Activated naive CD8-positive, alpha-beta T cell treated with anti-CD3 and anti-CD28 coated beads, Interleukin-2, amount 50 U/mL, for 24 hours (primary cell): ENCODE measurements at regions not wholly inside any gene's neighbourhood (a gene's known extent, or its start where the extent isn't known, plus 50 kb on each side); places are given as distances from the start of the nearest gene placed in this dataset.

ENCODE experiments used
- ATAC-seq: fragments of 150-1000 bp; cut with Tn5 transposase; one replicate; pipeline ENCODE4 v1.10.0; 2021
- DNase-seq: peaks from one replicate; pipeline ENCODE4 v3.0.0; 2021
- H3K27ac Mint-ChIP-seq: one replicate; pipeline ENCODE4 v1.8.0; 2021; ENCODE audit warnings: mild to moderate bottlenecking, mixed read lengths
- H3K27me3 Mint-ChIP-seq: one replicate; pipeline ENCODE4 v1.8.0; 2021; ENCODE audit warnings: mixed read lengths
- H3K36me3 Mint-ChIP-seq: one replicate; pipeline ENCODE4 v1.8.0; 2021; ENCODE audit warnings: low read depth, mixed read lengths
- H3K4me1 Mint-ChIP-seq: one replicate; pipeline ENCODE4 v1.8.0; 2021; ENCODE audit warnings: mixed read lengths
- H3K4me3 Mint-ChIP-seq: one replicate; pipeline ENCODE4 v1.8.0; 2021; ENCODE audit warnings: mild to moderate bottlenecking, moderate library complexity, mixed read lengths
- H3K9me3 Mint-ChIP-seq: one replicate; pipeline ENCODE4 v1.8.0; 2021; ENCODE audit warnings: mixed read lengths

DNA sequence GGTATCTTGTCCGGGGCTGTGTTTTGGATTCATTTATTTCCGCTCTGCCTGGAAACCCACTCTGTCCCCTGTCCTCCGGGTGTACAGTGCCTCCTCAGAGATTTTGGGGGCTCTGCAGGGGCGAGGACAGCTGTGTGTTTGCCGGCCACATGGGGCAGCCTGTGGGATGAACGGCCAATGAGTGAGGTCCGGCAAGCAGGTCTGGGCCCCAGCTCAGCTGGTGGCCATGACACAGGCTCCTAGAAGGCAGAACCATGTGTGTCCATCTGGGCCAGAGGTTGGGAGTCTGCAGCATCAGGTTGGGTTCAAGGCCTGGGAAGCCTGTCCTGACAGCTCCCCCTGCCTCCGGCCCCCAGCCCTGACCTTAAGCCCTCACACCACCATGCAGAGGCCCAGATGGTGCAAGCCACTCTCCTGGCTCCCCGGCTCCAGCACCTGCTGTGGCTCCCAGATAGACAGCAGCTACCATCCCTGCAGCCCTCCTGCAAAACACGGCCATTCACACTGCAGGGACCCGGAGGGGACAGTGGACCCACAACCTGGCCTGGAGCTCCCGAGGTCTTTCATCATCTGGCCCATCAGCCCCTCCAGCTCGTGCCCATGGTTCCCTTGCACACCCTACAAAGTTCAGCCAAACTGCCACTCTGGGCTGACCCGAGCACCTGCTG, 220.1 kb upstream of the C14orf180 start:
- H3K9me3 Mint-ChIP-seq: no peaks in the 10 kb centered on the region
- no peak overlapping the region for H3K4me3 Mint-ChIP-seq
- ATAC-seq: no peak
- H3K36me3 Mint-ChIP-seq: no peaks in the 10 kb centered on the region
- H3K27ac Mint-ChIP-seq: no peak overlapping the region
- no peaks in the 10 kb centered on the region for H3K27me3 Mint-ChIP-seq
- DNase-seq: no peak
- no peaks in the 10 kb centered on the region for H3K4me1 Mint-ChIP-seq

DNA sequence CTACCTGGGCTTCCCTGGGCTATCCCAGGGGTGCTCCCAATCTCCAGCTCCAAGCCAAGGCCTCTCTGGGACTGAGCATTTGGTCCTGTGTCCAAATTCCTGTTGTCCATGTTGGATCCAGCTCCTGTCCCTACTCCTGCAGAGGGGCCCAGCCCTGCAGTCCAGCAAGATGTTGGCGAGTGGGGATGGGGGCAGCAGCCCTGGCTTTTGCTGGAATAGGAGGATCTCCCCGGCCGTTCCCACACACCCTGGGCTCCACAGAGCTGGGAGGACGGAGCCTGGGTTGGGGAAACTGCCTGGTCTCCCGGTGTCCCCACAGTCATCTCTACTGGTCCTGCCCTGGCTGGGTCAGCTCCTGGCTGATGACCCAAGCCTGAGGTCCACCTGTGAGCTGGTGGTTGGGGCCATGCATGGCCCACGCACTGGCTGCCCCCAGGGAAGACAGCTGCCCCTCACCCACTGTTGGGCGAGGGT, 219.6 kb upstream of the C14orf180 start:
- no peaks in the 10 kb centered on the region for H3K36me3 Mint-ChIP-seq
- H3K9me3 Mint-ChIP-seq: no peaks in the 10 kb centered on the region
- no peak overlapping the region for H3K27ac Mint-ChIP-seq
- ATAC-seq: no peak
- H3K27me3 Mint-ChIP-seq: no peaks in the 10 kb centered on the region
- H3K4me1 Mint-ChIP-seq: no peaks in the 10 kb centered on the region
- no peak for DNase-seq
- H3K4me3 Mint-ChIP-seq: no peak overlapping the region

DNA sequence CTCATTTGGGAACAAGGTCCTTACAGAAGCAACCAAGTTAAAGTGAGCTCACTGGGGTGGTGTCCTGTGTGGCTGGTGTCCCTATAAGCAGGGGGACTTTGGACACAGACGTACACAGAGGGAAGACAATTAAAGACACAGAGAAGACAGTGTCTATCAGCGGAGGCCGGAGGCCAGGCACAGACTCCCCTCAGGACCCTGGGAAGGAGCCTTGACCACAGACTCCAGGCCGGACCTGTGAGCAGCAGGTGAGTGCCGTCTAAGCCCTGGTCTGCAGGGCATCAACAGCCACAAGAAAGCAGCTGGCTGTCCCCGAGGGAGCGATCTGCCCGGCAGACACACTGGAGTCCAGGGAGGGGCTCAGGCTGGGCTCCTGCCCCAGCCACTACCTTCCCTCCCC, 219.1 kb upstream of the C14orf180 start:
- H3K27ac Mint-ChIP-seq: no peak overlapping the region
- H3K27me3 Mint-ChIP-seq: no peaks in the 10 kb centered on the region
- no peaks in the 10 kb centered on the region for H3K4me1 Mint-ChIP-seq
- no peak for ATAC-seq
- H3K4me3 Mint-ChIP-seq: no peak overlapping the region
- no peaks in the 10 kb centered on the region for H3K9me3 Mint-ChIP-seq
- no peak for DNase-seq
- H3K36me3 Mint-ChIP-seq: no peaks in the 10 kb centered on the region

DNA sequence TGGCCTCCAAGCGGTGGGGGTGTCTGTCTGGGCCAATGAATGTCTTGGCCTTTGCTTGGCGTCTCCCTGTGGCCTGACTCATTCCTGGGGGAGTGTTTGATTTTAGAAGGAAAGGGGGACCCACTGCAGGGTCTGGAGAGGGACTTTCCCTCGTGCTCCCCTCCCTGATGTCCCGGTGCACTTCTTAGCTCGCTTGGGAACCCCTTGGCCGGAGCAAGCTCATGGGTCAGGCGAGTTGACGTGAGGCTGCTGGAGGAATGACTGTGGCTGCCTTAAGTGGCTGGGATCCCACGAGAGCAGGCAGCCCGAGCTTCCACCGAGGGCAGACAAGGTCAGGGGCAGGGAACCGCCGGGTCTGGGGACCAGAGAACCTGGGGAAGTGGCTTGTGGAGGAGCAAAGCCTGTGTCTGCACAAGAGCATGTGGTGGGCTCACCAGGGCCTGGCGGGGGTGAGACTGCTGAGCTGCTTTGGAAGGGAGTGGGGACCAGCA, 218.4 kb upstream of the C14orf180 start:
- no peaks in the 10 kb centered on the region for H3K36me3 Mint-ChIP-seq
- H3K4me1 Mint-ChIP-seq: no peaks in the 10 kb centered on the region
- ATAC-seq (no peak), DNase-seq (no peak)
- H3K27me3 Mint-ChIP-seq: no peaks in the 10 kb centered on the region
- no peak overlapping the region for H3K4me3 Mint-ChIP-seq
- H3K9me3 Mint-ChIP-seq: no peaks in the 10 kb centered on the region
- no peak overlapping the region for H3K27ac Mint-ChIP-seq

DNA sequence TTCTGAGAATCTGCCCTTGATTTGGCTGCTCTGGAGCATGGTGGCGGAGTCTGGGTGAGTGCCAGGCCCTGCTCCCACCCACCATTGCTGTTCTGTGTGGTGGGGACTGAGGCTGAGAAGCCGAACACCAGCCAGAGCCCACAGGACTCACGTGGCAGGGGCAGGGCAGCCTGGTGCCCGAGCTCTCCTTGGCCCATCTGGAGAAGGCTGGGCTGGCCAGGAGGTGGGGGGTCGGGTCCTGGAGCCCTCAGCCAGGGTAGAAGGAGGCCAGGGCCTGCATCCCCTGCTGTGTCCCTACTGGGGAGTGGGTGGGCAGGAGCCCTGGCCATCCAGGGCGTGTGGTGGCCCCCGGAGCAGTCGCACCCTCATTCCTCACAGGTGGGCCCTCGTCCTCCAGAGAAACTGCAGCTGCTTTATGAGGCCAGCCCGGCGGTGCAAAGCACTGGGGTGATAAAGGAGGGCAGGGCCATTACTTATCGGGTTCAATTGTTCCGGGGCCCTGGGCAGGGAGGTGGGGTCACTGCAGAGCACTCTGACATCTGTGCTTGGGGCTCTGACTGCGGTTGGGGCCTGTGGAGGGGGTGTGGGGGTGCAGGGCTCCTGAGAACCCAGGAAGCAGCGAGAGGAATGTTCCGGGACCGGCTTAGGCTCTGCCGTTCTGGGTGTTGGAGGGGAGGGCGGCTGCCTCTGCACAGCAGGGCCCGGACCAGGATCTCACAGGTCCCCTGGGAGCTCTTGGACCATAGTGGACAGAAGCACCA, 217.5 kb upstream of the C14orf180 start:
- no peaks in the 10 kb centered on the region for H3K4me1 Mint-ChIP-seq
- H3K9me3 Mint-ChIP-seq: peaks cover 4% of the 10 kb centered on the region
- H3K27ac Mint-ChIP-seq: no peak overlapping the region
- DNase-seq: no peak
- no peak overlapping the region for H3K4me3 Mint-ChIP-seq
- H3K27me3 Mint-ChIP-seq: no peaks in the 10 kb centered on the region
- ATAC-seq: no peak
- no peaks in the 10 kb centered on the region for H3K36me3 Mint-ChIP-seq

DNA sequence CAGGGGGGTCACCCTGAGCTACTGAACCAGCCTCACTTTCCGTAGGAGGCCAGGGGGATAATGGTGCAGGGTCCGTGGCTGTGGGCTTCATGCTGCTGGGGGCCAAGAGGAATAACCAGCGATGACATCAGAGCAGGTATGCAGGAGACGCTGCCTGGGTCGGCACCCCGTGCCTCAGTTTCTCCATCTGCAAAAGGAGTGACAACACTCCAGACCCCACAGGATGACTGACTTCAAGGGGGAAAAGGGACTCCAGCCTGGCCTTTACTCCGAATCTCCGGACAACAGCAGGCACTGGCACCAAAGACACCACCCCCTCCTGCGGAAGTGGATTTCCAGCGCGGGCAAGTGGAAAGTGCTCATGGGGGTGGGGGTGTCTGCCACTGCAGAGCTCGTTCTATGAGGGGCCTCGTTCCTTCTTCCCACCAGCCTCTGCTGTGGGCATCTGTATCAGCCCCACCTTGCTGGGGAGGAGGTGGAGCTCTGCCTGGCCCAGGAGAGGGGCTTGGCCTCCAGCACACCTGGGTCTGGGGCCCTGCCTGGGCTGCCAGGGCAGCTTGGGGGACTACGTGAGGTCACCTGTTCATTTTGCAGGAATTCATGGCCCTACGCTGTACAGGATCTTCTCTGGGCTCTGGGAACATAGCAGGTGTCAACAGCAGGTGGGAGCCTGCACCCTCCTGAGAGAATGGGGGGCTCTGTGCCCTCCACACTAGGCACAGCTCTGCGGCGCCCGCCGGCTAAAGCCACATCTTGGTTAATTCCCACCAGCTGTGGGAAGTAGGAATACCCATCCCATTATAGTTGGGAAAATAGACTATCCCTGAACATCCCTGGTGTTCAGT, 216.6 kb upstream of the C14orf180 start:
- ATAC-seq (no peak), DNase-seq (no peak)
- Mint-ChIP-seq H3K9me3 (peaks cover 4% of the 10 kb centered on the region), H3K27me3 (no peaks in the 10 kb centered on the region), H3K36me3 (no peaks in the 10 kb centered on the region), H3K4me3 (no peak overlapping the region), H3K4me1 (no peaks in the 10 kb centered on the region), H3K27ac (no peak overlapping the region)

DNA sequence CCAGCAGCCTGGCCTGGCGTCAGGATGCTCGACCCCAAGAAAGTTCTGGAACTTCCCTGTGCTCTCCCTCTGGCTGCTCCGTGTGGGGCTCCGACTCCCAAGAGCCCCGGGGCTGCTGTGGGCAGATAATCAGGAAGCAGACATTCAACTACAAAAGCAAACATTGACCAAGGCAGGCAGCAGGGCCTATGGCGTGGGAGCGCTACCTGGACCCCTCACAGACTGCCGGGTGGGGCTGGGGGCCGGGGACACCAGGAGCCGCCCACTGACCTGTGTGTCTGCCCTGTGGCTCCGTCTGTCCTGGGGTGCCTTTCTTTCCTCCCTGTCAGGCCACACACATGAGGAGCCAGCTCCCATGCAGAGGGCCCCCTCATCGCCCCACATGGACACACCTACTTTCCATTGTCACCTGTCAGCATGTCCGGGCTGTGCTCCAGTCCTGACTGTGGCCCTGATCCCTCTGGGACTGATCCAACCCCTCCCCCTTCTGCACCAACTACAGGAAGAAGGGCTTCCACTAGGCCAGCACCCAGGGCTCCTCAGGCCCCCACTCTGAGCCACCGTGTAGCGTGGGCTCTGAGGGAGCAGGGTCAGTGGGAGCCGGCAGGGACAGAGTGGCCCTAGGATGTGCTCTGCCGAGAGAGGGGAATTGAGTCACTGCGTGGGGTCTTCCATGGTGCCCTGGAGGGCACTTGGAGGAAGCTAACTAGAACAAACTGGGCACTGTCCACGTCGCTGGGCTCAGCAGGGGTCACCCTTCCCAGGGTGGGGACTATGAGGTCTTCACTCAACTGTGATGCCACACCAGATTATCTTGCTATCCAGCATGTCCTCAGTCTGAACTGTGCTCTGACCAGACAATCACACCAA, 215.4 kb upstream of the C14orf180 start:
- H3K27me3 Mint-ChIP-seq: no peaks in the 10 kb centered on the region
- no peaks in the 10 kb centered on the region for H3K36me3 Mint-ChIP-seq
- ATAC-seq (no peak), DNase-seq (no peak)
- H3K27ac Mint-ChIP-seq: no peak overlapping the region
- no peaks in the 10 kb centered on the region for H3K4me1 Mint-ChIP-seq
- no peak overlapping the region for H3K4me3 Mint-ChIP-seq
- H3K9me3 Mint-ChIP-seq: peaks cover 4% of the 10 kb centered on the region

DNA sequence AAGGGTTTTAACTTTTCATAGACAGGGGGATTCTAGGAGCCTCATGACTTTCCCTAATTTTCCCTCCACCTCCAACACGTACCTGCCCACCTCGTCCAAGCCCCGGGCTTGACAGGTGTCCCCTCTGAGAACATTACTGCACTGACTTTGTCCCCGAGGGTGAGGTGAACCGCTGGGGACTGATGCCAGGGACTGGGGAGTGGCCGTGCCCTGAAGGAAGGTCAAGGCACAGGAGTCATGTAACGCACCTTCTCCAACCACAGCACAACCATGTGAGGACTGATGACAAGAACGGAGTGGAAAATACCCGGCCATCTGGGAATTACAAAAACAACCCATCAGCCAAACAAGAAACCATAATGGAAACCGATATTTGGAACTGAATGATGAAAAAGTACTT, 214.7 kb upstream of the C14orf180 start:
- H3K9me3 Mint-ChIP-seq: peaks cover 4% of the 10 kb centered on the region
- no peak overlapping the region for H3K27ac Mint-ChIP-seq
- no peaks in the 10 kb centered on the region for H3K4me1 Mint-ChIP-seq
- DNase-seq: no peak
- H3K27me3 Mint-ChIP-seq: no peaks in the 10 kb centered on the region
- no peak overlapping the region for H3K4me3 Mint-ChIP-seq
- H3K36me3 Mint-ChIP-seq: no peaks in the 10 kb centered on the region
- ATAC-seq: no peak

DNA sequence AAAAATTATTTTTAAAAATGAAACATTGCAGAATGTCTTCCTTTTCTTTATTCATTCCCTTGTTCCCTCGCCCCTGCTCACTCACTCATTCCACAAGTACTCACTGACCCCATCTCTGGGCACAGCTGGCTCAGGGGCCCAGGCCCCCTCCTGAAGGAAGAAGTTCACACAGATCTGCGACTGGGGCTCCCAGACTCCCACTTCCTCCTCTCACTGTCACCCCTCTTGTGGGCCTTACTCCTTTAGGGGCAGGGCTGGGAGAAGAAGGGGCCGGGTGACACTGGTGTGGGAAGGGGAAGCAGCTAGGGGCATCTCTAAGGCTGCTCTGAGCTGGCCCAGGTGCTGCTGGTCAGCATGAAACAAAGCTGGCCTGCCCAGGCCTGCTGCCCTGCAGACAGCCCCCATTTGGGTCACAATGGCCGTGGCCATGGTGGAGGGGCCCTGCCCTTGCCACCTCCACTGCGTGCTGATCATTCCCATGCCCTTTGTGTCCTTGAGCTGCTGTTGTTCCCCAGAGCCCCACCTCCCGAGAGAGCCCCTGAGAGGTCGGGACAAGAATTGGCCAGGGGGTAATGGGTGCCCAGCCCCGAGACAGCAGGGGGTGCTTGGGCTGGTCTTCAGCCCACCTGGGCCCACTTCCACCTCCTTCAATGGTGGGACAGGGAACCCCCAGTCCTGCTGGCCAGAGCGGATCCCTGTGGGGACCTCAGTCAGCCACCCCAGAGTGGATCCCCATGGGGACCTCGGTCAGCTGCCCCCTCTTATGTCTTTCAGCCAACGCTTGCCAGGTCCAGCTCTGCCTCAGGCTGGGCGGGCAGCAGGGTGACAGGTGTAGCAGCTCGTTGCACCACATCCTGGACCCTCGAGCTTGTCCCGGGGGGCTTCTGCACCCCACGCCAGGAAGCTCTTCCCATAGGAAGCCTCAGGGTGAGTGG, 212.4 kb upstream of the C14orf180 start:
- no peak for DNase-seq
- Mint-ChIP-seq H3K4me3 (no peak overlapping the region), H3K36me3 (no peaks in the 10 kb centered on the region)

DNA sequence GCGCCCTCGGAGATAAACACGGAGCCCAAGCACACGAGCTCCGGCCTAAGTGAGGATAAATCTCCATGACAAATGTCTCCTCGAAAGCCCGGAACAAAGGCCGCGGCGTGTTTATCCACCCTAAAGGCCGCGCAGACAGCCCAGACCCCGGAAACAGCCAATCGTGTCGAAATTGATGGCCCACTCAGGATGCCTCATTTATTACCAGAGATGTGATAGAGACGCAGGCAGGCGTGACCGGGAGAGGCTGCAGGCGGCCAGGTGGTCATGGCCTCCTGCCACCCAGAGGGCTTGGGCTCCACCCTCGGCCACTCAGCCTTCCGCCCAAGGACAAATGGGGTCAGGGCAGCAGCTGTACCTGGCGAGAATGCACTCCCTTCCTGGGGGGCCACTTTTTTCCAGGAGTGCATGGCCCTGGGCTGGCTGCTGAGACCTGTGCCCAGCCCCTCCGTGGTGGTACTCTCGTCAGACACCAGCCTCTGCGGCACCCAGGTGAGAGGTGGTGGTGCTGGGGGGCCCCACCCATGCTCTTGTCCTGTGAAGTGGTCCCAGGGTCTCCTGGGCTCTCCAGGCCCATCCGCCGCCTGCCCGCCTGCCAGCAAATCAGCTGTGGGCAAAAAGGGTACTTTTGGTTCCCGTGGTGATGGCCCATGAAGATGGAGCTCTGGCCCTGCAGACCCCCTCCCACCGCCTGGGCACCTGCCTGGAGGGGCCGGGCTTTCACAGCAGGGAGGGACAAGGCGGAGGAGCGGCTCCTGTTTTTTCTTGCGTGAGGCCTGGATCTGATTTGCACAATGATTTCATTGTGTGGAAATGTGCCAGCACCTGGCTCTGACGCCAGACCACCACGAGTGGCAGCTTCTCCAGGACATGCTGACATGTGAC, 211.5 kb upstream of the C14orf180 start:
- Mint-ChIP-seq H3K4me3 (no peak overlapping the region), H3K27me3 (no peaks in the 10 kb centered on the region), H3K4me1 (no peaks in the 10 kb centered on the region), H3K27ac (no peak overlapping the region), H3K9me3 (peaks cover 4% of the 10 kb centered on the region), H3K36me3 (no peaks in the 10 kb centered on the region)
- no peak for DNase-seq
- ATAC-seq: no peak

More for the DNA sequence above, 212.4 kb upstream of the C14orf180 start:
- no peaks in the 10 kb centered on the region for H3K4me1 Mint-ChIP-seq
- peaks cover 4% of the 10 kb centered on the region for H3K9me3 Mint-ChIP-seq
- H3K27ac Mint-ChIP-seq: no peak overlapping the region
- ATAC-seq: no peak
- H3K27me3 Mint-ChIP-seq: no peaks in the 10 kb centered on the region

DNA sequence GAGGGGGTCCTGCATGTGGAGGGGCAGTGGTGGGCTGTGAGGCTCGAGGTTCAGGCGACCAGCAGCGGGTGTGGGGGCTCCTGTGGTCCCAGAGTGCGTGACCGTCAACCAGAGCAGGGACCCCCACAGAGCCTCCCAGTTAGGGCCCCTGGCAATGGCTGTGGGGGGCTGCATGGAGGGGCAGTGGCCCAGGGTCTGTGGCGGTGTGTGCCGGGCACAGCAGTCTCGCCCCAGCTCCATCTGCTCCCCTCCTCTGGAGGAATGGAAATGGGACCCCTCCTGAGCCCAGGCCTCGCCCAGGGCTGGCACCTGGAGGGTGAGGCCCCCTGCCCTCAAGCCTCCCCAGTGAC, 210.8 kb upstream of the C14orf180 start:
- ATAC-seq (no peak), DNase-seq (no peak)
- H3K36me3 Mint-ChIP-seq: no peaks in the 10 kb centered on the region
- H3K27me3 Mint-ChIP-seq: no peaks in the 10 kb centered on the region
- no peaks in the 10 kb centered on the region for H3K4me1 Mint-ChIP-seq
- H3K27ac Mint-ChIP-seq: no peak overlapping the region
- peaks cover 4% of the 10 kb centered on the region for H3K9me3 Mint-ChIP-seq
- no peak overlapping the region for H3K4me3 Mint-ChIP-seq

DNA sequence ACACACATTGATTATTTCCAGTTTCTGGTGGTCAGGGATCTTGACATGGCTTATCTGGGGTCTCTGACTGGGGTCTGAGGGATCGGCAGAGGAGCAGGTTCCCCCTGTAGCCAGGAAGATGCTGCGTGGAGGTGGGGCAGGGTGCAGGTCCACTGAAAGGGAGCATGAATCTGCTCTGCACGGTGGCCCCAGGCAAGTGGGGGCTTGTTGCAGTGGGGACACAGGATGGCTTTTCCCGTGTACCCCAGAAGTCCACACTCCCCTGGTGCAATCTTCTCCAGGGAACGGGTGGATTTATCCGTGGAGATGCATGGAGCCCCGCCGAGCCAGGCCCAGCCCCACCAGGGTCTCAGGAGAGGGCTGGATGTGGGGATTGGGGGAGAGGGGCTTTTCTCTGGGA, 210.4 kb upstream of the C14orf180 start:
- Mint-ChIP-seq H3K36me3 (no peaks in the 10 kb centered on the region), H3K4me3 (no peak overlapping the region), H3K27me3 (no peaks in the 10 kb centered on the region), H3K9me3 (peaks cover 4% of the 10 kb centered on the region), H3K4me1 (no peaks in the 10 kb centered on the region), H3K27ac (no peak overlapping the region)
- DNase-seq: no peak
- no peak for ATAC-seq
